HEK293 (cell line): ENCODE measurements at regions not wholly inside any gene's neighbourhood (a gene's known extent, or its start where the extent isn't known, plus 50 kb on each side); places are given as distances from the start of the nearest gene placed in this dataset.

Source experiments
- CTCF ChIA-PET: fragments of 350-600 bp; formaldehyde crosslinking; extraction: SDS; loops from one replicate; lab custom pipeline; 2021; ENCODE audit warnings: antibody characterized with exemption; lab: Yijun Ruan, JAX
- POLR2A ChIA-PET: fragments of 300-600 bp; formaldehyde crosslinking; extraction: SDS; loops from one replicate; lab custom pipeline; 2020; ENCODE audit warnings: antibody characterized with exemption, inconsistent platforms; lab: Yijun Ruan, JAX
- H3K27ac ChIP-seq: fragments of 200-500 bp; sonication (Bioruptor generic); 2 replicates; pipeline ENCODE4 v1.5.1; 2014; ENCODE audit warnings: low read depth, low read length, control low read depth, inconsistent platforms; ENCODE audit errors: extremely low read depth
- H3K36me3 ChIP-seq, 2 experiments: fragments of 200-500 bp in 1 of 2; sonication (Bioruptor generic) in 1 of 2; 1 replicate in 1 of 2; 2 replicates in 1 of 2; pipeline ENCODE4 v1.5.1; 2014 to 2017; ENCODE audit warnings: inconsistent platforms in 2 of 2, low read length in 2 of 2; ENCODE audit not compliant: control insufficient read depth in 2 of 2, insufficient read depth in 1 of 2
- H3K4me1 ChIP-seq: fragments of 200-500 bp; sonication (Bioruptor generic); 2 replicates; pipeline ENCODE4 v1.5.1; 2014; ENCODE audit warnings: mild to moderate bottlenecking, low read length, inconsistent platforms; ENCODE audit not compliant: control insufficient read depth, insufficient read depth
- H3K4me3 ChIP-seq: 2 replicates; pipeline ENCODE4 v1.5.1; 2011; ENCODE audit warnings: low read depth, mild to moderate bottlenecking, control low read depth, low read length, moderate library complexity
- H3K9me3 ChIP-seq: fragments of 200-500 bp; sonication (Bioruptor generic); 2 replicates; pipeline ENCODE4 v1.5.1; 2014; ENCODE audit warnings: low read depth, low read length, inconsistent platforms; ENCODE audit not compliant: control insufficient read depth, insufficient read depth
- BCL11A ChIP-seq: fragments of 450-650 bp; formaldehyde crosslinking; IDR thresholded peaks from 2 replicates; pipeline ENCODE4 v1.5.1; 2016; ENCODE audit warnings: low read depth, missing biosample characterization, missing genetic modification characterization
- BCL11B ChIP-seq: fragments of 450-650 bp; formaldehyde crosslinking; IDR thresholded peaks from 2 replicates; pipeline ENCODE4 v1.5.1; 2016; ENCODE audit warnings: low read depth, missing biosample characterization, missing genetic modification characterization
- CTCF ChIP-seq: fragments of 450-650 bp; formaldehyde crosslinking; IDR thresholded peaks from 2 replicates; pipeline ENCODE4 v1.5.1; 2016; ENCODE audit warnings: missing biosample characterization, missing genetic modification characterization
- GLI2 ChIP-seq: fragments of 450-650 bp; formaldehyde crosslinking; IDR thresholded peaks from 2 replicates; pipeline ENCODE4; 2017; ENCODE audit warnings: missing biosample characterization, missing genetic modification characterization, low read depth, borderline replicate concordance
- GLIS1 ChIP-seq: fragments of 450-650 bp; formaldehyde crosslinking; IDR thresholded peaks from 2 replicates; pipeline ENCODE4 v1.5.1; 2016; ENCODE audit warnings: missing biosample characterization, missing genetic modification characterization
- GLIS2 ChIP-seq: fragments of 450-650 bp; formaldehyde crosslinking; IDR thresholded peaks from 2 replicates; pipeline ENCODE4 v1.5.1; 2016; ENCODE audit warnings: missing biosample characterization, missing genetic modification characterization
- HOXD13 ChIP-seq: sonication (generic); formaldehyde crosslinking; IDR thresholded peaks from 2 replicates; pipeline ENCODE4 v1.8.0; 2022; ENCODE audit warnings: missing genetic modification reagents, borderline replicate concordance
- IKZF3 ChIP-seq: fragments of 450-650 bp; IDR thresholded peaks from 2 replicates; pipeline ENCODE4 v1.5.0; 2018; ENCODE audit warnings: missing biosample characterization, mild to moderate bottlenecking, missing genetic modification characterization, moderate library complexity
- KLF1 ChIP-seq: fragments of 450-650 bp; formaldehyde crosslinking; IDR thresholded peaks from 2 replicates; pipeline ENCODE4 v1.5.1; 2016; ENCODE audit warnings: missing biosample characterization, missing genetic modification characterization
- KLF16 ChIP-seq: fragments of 450-650 bp; formaldehyde crosslinking; IDR thresholded peaks from 2 replicates; pipeline ENCODE4 v1.5.1; 2017; ENCODE audit warnings: missing biosample characterization, missing genetic modification characterization
- KLF8 ChIP-seq: fragments of 450-650 bp; formaldehyde crosslinking; IDR thresholded peaks from 2 replicates; pipeline ENCODE4 v1.5.1; 2016; ENCODE audit warnings: missing biosample characterization, missing genetic modification characterization
- MYNN ChIP-seq: fragments of 450-650 bp; formaldehyde crosslinking; IDR thresholded peaks from 2 replicates; pipeline ENCODE4 v1.5.1; 2016; ENCODE audit warnings: missing biosample characterization, missing genetic modification characterization, borderline replicate concordance
- YY1 ChIP-seq: fragments of 450-650 bp; formaldehyde crosslinking; IDR thresholded peaks from 2 replicates; pipeline ENCODE4 v1.5.1; 2018; ENCODE audit warnings: missing biosample characterization, missing genetic modification characterization
- ZBTB17 ChIP-seq: fragments of 450-650 bp; formaldehyde crosslinking; IDR thresholded peaks from 2 replicates; pipeline ENCODE4 v1.5.1; 2016; ENCODE audit warnings: missing biosample characterization, missing genetic modification characterization
- ZFHX2 ChIP-seq: fragments of 450-650 bp; formaldehyde crosslinking; conservative IDR thresholded peaks from 2 replicates; pipeline ENCODE4 v1.5.1; 2016; ENCODE audit warnings: missing biosample characterization, missing genetic modification characterization
- ZNF146 ChIP-seq: fragments of 450-650 bp; formaldehyde crosslinking; IDR thresholded peaks from 2 replicates; pipeline ENCODE4 v1.5.1; 2016; ENCODE audit warnings: missing biosample characterization, missing genetic modification characterization
- ZNF175 ChIP-seq: fragments of 450-650 bp; formaldehyde crosslinking; IDR thresholded peaks from 2 replicates; pipeline ENCODE4 v1.5.1; 2016; ENCODE audit warnings: missing biosample characterization, missing genetic modification characterization
- ZNF2 ChIP-seq: fragments of 450-650 bp; formaldehyde crosslinking; IDR thresholded peaks from 2 replicates; pipeline ENCODE4 v1.5.1; 2016; ENCODE audit warnings: missing biosample characterization, missing genetic modification characterization
- ZNF223 ChIP-seq: fragments of 450-650 bp; formaldehyde crosslinking; IDR thresholded peaks from 2 replicates; pipeline ENCODE4 v1.5.1; 2016; ENCODE audit warnings: missing biosample characterization, missing genetic modification characterization
- ZNF274 ChIP-seq, 2 experiments: fragments of 200-500 bp in 1 of 2; fragments of 450-650 bp in 1 of 2; sonication (Bioruptor generic) in 1 of 2; formaldehyde crosslinking in 1 of 2; IDR thresholded peaks; 2 replicates each; pipeline versions ENCODE4 v1.5.1 to v1.6.1; 2014 to 2016; ENCODE audit warnings: borderline replicate concordance in 1 of 2, inconsistent platforms in 1 of 2, low read length in 1 of 2, missing biosample characterization in 1 of 2, missing genetic modification characterization in 1 of 2
- ZNF391 ChIP-seq: fragments of 450-650 bp; formaldehyde crosslinking; IDR thresholded peaks from 2 replicates; pipeline ENCODE4 v1.5.1; 2016; ENCODE audit warnings: low read depth, missing biosample characterization, missing genetic modification characterization, borderline replicate concordance
- ZNF416 ChIP-seq: fragments of 450-650 bp; formaldehyde crosslinking; IDR thresholded peaks from 2 replicates; pipeline ENCODE4 v1.5.1; 2016; ENCODE audit warnings: missing biosample characterization, missing genetic modification characterization
- ZNF558 ChIP-seq: fragments of 450-650 bp; formaldehyde crosslinking; IDR thresholded peaks from 2 replicates; pipeline ENCODE4 v1.5.1; 2016; ENCODE audit warnings: missing biosample characterization, missing genetic modification characterization
- ZNF596 ChIP-seq: fragments of 450-650 bp; IDR thresholded peaks from 2 replicates; pipeline ENCODE4 v1.5.0; 2018; ENCODE audit warnings: missing biosample characterization, mild to moderate bottlenecking, missing genetic modification characterization, moderate library complexity
- ZNF776 ChIP-seq: fragments of 450-650 bp; formaldehyde crosslinking; IDR thresholded peaks from 2 replicates; pipeline ENCODE4 v1.5.0; 2017; ENCODE audit warnings: missing biosample characterization, missing genetic modification characterization, borderline replicate concordance
- ZNF777 ChIP-seq: fragments of 450-650 bp; formaldehyde crosslinking; IDR thresholded peaks from 2 replicates; pipeline ENCODE4 v1.5.1; 2017; ENCODE audit warnings: missing biosample characterization, missing genetic modification characterization, borderline replicate concordance
- ZNF791 ChIP-seq: fragments of 450-650 bp; formaldehyde crosslinking; IDR thresholded peaks from 2 replicates; pipeline ENCODE4 v1.5.1; 2016; ENCODE audit warnings: missing biosample characterization, missing genetic modification characterization
- TF ChIP-seq, protein P1 (sequence below): fragments of 450-650 bp; formaldehyde crosslinking; IDR thresholded peaks from 2 replicates; pipeline ENCODE4 v1.5.1; 2016; ENCODE audit warnings: missing biosample characterization, missing genetic modification characterization

- Histone ChIP-seq H3K9me3 (no peaks in the 10 kb centered on the region), H3K4me1 (peaks cover 6% of the 10 kb centered on the region), H3K4me3 (no peak overlapping the region), H3K27ac (no peak overlapping the region), H3K36me3 (no peaks in the 10 kb centered on the region)
- ChIA-PET POLR2A (interaction anchor here (1.1 kb wide), 1 partner anchor 35 kb away, joined by 3 read pairs; no protein-coding TSS in a partner anchor), CTCF (interaction anchor here (0.6 to 1.5 kb wide), 18 partner anchors 9 to 595 kb away, joined by 3 to 10 read pairs (median 3); no protein-coding TSS in a partner anchor)
- TF ChIP-seq IKZF3 (0 out of 2 replicates have a peak, but pooled peaks have one; percentile 48), CTCF (tag by site-specific recombination) (peak; percentile 45), ZNF2 (tag by site-specific recombination) (no peak)
These were observed 60.7 kb upstream of the GATA6 start for GRCh38 chr18:22108674-22109073.

DNA sequence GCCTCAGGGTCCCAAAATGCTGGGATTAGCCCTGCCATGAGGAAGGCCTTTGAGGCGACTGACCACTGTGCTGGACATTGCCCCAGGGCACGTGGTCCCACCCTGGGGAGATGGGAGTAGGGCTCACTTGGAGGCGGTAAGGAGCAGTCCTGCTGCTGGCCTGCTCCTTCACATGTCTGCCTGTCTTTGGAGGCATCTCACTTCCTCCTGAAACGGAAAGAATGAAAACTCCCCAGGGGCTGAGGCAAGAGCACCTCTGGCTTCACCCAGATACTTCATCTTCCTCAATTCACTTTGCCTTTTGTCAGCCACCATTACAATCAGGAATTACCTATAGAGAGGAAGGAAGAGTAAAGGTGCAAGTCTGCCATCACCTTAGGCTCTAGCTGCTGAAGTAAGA, 59.9 kb upstream of the GATA6 start:
- CTCF ChIA-PET, result interaction anchor here (0.7 to 1.1 kb wide), 4 partner anchors 8 to 61 kb away, joined by 3 to 4 read pairs (median 4); no protein-coding TSS in a partner anchor
- H3K27ac ChIP-seq, result no peak overlapping the region

GRCh38 chr18:22110461-22110924, 58.9 kb upstream of the GATA6 start:
- no peak for TF ChIP-seq ZNF146 (tag by site-specific recombination)
- TF ChIP-seq ZNF558 (tag by site-specific recombination), result no peak
- no peak for TF ChIP-seq ZNF791 (tag by site-specific recombination)
- TF ChIP-seq ZNF777 (tag by site-specific recombination), result no peak
- TF ChIP-seq KLF16 (tag by site-specific recombination), result no peak
- peak; percentile 55; the same call in 1 of the 2 replicates for TF ChIP-seq KLF1 (tag by site-specific recombination)
- no peak for TF ChIP-seq BCL11A (tag by site-specific recombination)
- no peak for TF ChIP-seq ZNF274 (IDR thresholded peaks at IDR 0.05; ENCODE audit: low read length)
- TF ChIP-seq ZNF274 (tag by site-specific recombination; IDR thresholded peaks at IDR 0.05; ENCODE audit: borderline replicate concordance), result no peak
- TF ChIP-seq, protein P1, sequence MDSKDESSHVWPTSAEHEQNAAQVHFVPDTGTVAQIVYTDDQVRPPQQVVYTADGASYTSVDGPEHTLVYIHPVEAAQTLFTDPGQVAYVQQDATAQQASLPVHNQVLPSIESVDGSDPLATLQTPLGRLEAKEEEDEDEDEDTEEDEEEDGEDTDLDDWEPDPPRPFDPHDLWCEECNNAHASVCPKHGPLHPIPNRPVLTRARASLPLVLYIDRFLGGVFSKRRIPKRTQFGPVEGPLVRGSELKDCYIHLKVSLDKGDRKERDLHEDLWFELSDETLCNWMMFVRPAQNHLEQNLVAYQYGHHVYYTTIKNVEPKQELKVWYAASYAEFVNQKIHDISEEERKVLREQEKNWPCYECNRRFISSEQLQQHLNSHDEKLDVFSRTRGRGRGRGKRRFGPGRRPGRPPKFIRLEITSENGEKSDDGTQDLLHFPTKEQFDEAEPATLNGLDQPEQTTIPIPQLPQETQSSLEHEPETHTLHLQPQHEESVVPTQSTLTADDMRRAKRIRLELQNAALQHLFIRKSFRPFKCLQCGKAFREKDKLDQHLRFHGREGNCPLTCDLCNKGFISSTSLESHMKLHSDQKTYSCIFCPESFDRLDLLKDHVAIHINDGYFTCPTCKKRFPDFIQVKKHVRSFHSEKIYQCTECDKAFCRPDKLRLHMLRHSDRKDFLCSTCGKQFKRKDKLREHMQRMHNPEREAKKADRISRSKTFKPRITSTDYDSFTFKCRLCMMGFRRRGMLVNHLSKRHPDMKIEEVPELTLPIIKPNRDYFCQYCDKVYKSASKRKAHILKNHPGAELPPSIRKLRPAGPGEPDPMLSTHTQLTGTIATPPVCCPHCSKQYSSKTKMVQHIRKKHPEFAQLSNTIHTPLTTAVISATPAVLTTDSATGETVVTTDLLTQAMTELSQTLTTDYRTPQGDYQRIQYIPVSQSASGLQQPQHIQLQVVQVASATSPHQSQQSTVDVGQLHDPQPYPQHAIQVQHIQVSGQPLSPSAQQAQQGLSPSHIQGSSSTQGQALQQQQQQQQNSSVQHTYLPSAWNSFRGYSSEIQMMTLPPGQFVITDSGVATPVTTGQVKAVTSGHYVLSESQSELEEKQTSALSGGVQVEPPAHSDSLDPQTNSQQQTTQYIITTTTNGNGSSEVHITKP (tag by site-specific recombination), result peak; percentile 91
- TF ChIP-seq ZNF776, result no peak
- TF ChIP-seq KLF8 (tag by site-specific recombination), result no peak
- no peak for TF ChIP-seq GLI2 (tag by site-specific recombination)
- TF ChIP-seq GLIS1 (tag by site-specific recombination), result peak; percentile 28; the same call in 1 of the 2 replicates
- no peak for TF ChIP-seq YY1 (tag by site-specific recombination)
- no peak for TF ChIP-seq ZBTB17
- no peak for TF ChIP-seq ZNF175 (tag by site-specific recombination)
- TF ChIP-seq ZNF596 (tag by site-specific recombination), result no peak
- TF ChIP-seq ZFHX2, result no peak; the same call in 1 of the 2 replicates
- TF ChIP-seq ZNF416, result no peak
- TF ChIP-seq MYNN, result no peak
- no peak for TF ChIP-seq ZNF223 (tag by site-specific recombination)
- no peak for TF ChIP-seq ZNF391
- TF ChIP-seq HOXD13 (CRISPR knock-in tag), result no peak
- CTCF ChIA-PET, result no interaction called here
- Histone ChIP-seq H3K36me3 (no peaks in the 10 kb centered on the region), H3K4me1 (peaks cover 10% of the 10 kb centered on the region), H3K27ac (no peak overlapping the region), H3K4me3 (no peak overlapping the region), H3K9me3 (no peaks in the 10 kb centered on the region)
- POLR2A ChIA-PET, result no interaction called here

More for the DNA sequence above, 59.9 kb upstream of the GATA6 start:
- H3K9me3 ChIP-seq, result no peaks in the 10 kb centered on the region
- TF ChIP-seq BCL11B (tag by site-specific recombination) (0 out of 2 replicates have a peak, but pooled peaks have one; percentile 34), GLIS2 (tag by site-specific recombination) (no peak)
- H3K4me1 ChIP-seq, result peaks cover 6% of the 10 kb centered on the region
- POLR2A ChIA-PET, result no interaction called here
- no peak overlapping the region for H3K4me3 ChIP-seq
- no peaks in the 10 kb centered on the region for H3K36me3 ChIP-seq
